NT2/D1 (cell line): ENCODE measurements at regions not wholly inside any gene's neighbourhood (a gene's known extent, or its start where the extent isn't known, plus 50 kb on each side); places are given as distances from the start of the nearest gene placed in this dataset.

Experiments
- YY1 ChIP-seq: IDR thresholded peaks from 2 replicates; pipeline ENCODE4 v1.6.1; 2011; ENCODE audit not compliant: insufficient read length, insufficient read depth
- ZNF274 ChIP-seq: IDR thresholded peaks from 2 replicates; pipeline ENCODE4 v1.6.1; 2011; ENCODE audit warnings: mild to moderate bottlenecking, low read depth, low read length

DNA sequence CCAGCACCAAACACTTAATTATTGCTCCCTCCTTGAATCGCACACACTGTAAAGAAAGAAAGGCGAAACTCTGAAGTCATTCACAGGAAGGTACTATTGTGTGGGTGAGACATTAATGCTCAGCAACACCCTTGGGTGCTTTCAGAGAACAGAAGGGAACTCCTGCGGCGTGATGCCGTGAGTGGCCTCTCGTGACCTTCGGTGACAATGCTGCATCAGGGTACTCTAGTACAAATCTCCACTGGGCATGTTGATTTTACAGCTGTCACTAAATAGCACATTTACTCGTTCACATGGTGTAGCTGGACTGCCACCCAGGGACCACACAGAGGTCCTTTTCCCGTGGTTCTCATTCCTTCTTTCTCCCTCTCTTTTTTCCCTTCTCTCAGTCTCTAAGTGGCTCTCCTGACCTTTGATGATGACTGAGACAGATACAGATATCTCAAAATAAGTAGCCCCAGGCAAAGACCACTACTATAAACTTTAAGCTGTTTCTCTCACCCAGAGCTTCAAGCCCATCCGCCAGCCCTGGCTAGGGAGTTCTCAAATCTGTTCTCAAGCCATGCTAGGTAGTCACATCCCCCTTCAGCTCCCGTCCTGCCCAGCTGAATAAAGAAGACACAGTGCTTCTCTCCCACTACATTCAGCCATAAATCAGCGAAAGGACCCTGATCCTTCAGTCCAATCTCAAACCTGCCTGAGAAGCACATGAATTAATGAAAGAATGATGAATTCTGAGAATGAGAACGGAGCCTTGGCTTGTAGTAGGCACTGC is 223.4 kb upstream of the FMN2 start:
- TF ChIP-seq YY1, result no peak
- TF ChIP-seq ZNF274, result no peak
